ENCODE measurements at regions not wholly inside any gene's neighbourhood (a gene's known extent, or its start where the extent isn't known, plus 50 kb on each side); places are given as distances from the start of the nearest gene placed in this dataset.

- Histone ChIP-seq H3K9me3 (ENCODE audit: control insufficient read depth in 1 of 2, insufficient read depth in 1 of 2, low read depth in 1 of 2, low read length in 2 of 2) (no peaks in the 10 kb centered on the region), H3K36me3 (ENCODE audit: control insufficient read depth in 1 of 2, insufficient read depth in 2 of 2, low read length in 2 of 2) (no peaks in the 10 kb centered on the region), H3K9ac (ENCODE audit: low read length) (no peak overlapping the region), H3K27ac (ENCODE audit: low read depth, low read length) (no peak overlapping the region), H2AFZ (ENCODE audit: low read depth, low read length, poor library complexity, severe bottlenecking) (no peak overlapping the region), H3K4me3 (replicated peaks in 1 of 2; ENCODE audit: low read depth in 1 of 2, low read length in 2 of 2) (no peak overlapping the region), H3K79me2 (ENCODE audit: insufficient read depth, low read length) (no peaks in the 10 kb centered on the region), H3K9me2 (ENCODE audit: insufficient read depth) (no peaks in the 10 kb centered on the region), H3K4me1 (ENCODE audit: control insufficient read depth in 1 of 2, insufficient read depth in 2 of 2, low read length in 2 of 2) (peaks cover 0 to 6% of the 10 kb centered on the region in 2 experiments; a peak in 2 of 4 replicates), H4K20me1 (ENCODE audit: insufficient read depth) (no peaks in the 10 kb centered on the region), H3K4me2 (ENCODE audit: low read length) (no peak overlapping the region), H3K27me3 (ENCODE audit: insufficient read depth, low read length) (no peaks in the 10 kb centered on the region)
- POLR2A ChIA-PET: no interaction called here
- CTCF ChIA-PET: interaction anchor here (1.0 kb wide), 1 partner anchor 17 kb away, joined by 3 read pairs; no protein-coding TSS in a partner anchor
- ATAC-seq: no peak
- no peak for TF ChIP-seq CBX3 (IDR thresholded peaks at IDR 0.05; ENCODE audit: low read depth)
- no peak for TF ChIP-seq ZNF274 (IDR thresholded peaks at IDR 0.05; ENCODE audit: low read depth, low read length)
- no peak for TF ChIP-seq FOSL1 (IDR thresholded peaks at IDR 0.05; ENCODE audit: low read depth)
- TF ChIP-seq JUND (IDR thresholded peaks at IDR 0.05): no peak
- TF ChIP-seq SIN3A (IDR thresholded peaks at IDR 0.05; ENCODE audit: low read depth): no peak
- TF ChIP-seq ZFX (IDR thresholded peaks at IDR 0.05): no peak
- TF ChIP-seq POLR2AphosphoS5 (IDR thresholded peaks at IDR 0.05; ENCODE audit: low read depth, low read length): no peak
- TF ChIP-seq SRF (IDR thresholded peaks at IDR 0.05; ENCODE audit: low read depth): no peak
- TF ChIP-seq CTCF (IDR thresholded peaks at IDR 0.05 in 2 of 3, conservative IDR thresholded peaks at IDR 0.05 in 1 of 3; ENCODE audit: borderline replicate concordance in 1 of 3, insufficient read depth in 1 of 3, low read depth in 2 of 3, low read length in 2 of 3): no peak
- TF ChIP-seq EGR1 (IDR thresholded peaks at IDR 0.05; ENCODE audit: low read depth): no peak
- no peak for TF ChIP-seq EZH2 (IDR thresholded peaks at IDR 0.05)
- TF ChIP-seq REST (IDR thresholded peaks at IDR 0.05; ENCODE audit: low read depth): no peak
- no peak for TF ChIP-seq POLR2A (IDR thresholded peaks at IDR 0.05; ENCODE audit: borderline replicate concordance, extremely low read depth, insufficient read depth, insufficient read length)
- TF ChIP-seq RAD21 (IDR thresholded peaks at IDR 0.05; ENCODE audit: low read depth): no peak
- TF ChIP-seq YY1 (IDR thresholded peaks at IDR 0.05; ENCODE audit: extremely low read depth, insufficient replicate concordance, low read depth, low read length): no peak
- RAD21 ChIA-PET (ENCODE audit: low non-redundant PET in 1 of 2, low total read pairs in 2 of 2, uncharacterized antibody in 2 of 2, unreplicated experiment in 2 of 2): no interaction called here
- no TSS peak for BruUV-seq (replicated peaks)
- no peak for DNase-seq (ENCODE audit: low read depth, low spot score)
- intact Hi-C loops (cut with micrococcal nuclease): no loop called here
Observed at GRCh38 chr14:76930549-76930948, 98.0 kb downstream of the IRF2BPL start.
